SU-DHL-6 (cell line): ENCODE measurements at regions not wholly inside any gene's neighbourhood (a gene's known extent, or its start where the extent isn't known, plus 50 kb on each side); places are given as distances from the start of the nearest gene placed in this dataset.

Experiments
- H2AFZ ChIP-seq: fragments of 200-600 bp; sonication (generic); 2 replicates; pipeline ENCODE4 v1.6.1; 2014; ENCODE audit warnings: low read depth, mild to moderate bottlenecking, moderate library complexity, mixed read lengths, antibody characterized with exemption, low read length; ENCODE audit not compliant: severe bottlenecking
- H3F3A ChIP-seq: fragments of 200-600 bp; shearing (Covaris generic); 2 replicates; pipeline ENCODE4 v1.6.0; 2016; ENCODE audit warnings: antibody characterized with exemption, mild to moderate bottlenecking; ENCODE audit not compliant: insufficient read depth
- H3K27ac ChIP-seq: fragments of 200-600 bp; sonication (generic); 2 replicates; pipeline ENCODE4 v1.5.1; 2016; ENCODE audit warnings: low read depth, mild to moderate bottlenecking, low read length, moderate library complexity, mixed read lengths
- H3K27me3 ChIP-seq: fragments of 200-600 bp; sonication (generic), shearing (Covaris generic); 2 replicates; pipeline ENCODE4 v1.6.0; 2014; ENCODE audit warnings: mild to moderate bottlenecking, low read length
- H3K36me3 ChIP-seq: fragments of 200-600 bp; sonication (generic); 2 replicates; pipeline ENCODE4 v1.6.1; 2014; ENCODE audit warnings: mild to moderate bottlenecking, low read length, mixed read lengths
- H3K4me2 ChIP-seq: fragments of 300-600, 200-600 bp; shearing (Covaris generic), sonication (generic); 2 replicates; pipeline ENCODE4 v1.6.0; 2014; ENCODE audit warnings: low read length, low read depth, mild to moderate bottlenecking; ENCODE audit not compliant: poor library complexity, severe bottlenecking
- H3K4me3 ChIP-seq: fragments of 200-600 bp; sonication (generic); 2 replicates; pipeline ENCODE4 v1.5.1; 2014; ENCODE audit warnings: antibody characterized with exemption, low read length, mild to moderate bottlenecking, mixed read lengths; ENCODE audit not compliant: insufficient read depth, poor library complexity, severe bottlenecking
- H3K79me2 ChIP-seq: fragments of 200-600 bp; sonication (generic); 2 replicates; pipeline ENCODE4 v1.6.1; 2014; ENCODE audit warnings: mild to moderate bottlenecking, low read length, moderate library complexity; ENCODE audit not compliant: insufficient read depth
- H3K9ac ChIP-seq: fragments of 200-600 bp; sonication (generic); 2 replicates; pipeline ENCODE4 v1.7.0; 2014; ENCODE audit warnings: mild to moderate bottlenecking, low read length
- H3K9me2 ChIP-seq: fragments of 200-600 bp; sonication (generic); replicated peaks from 2 replicates; pipeline ENCODE4 v1.6.1; 2014; ENCODE audit warnings: low read length; ENCODE audit not compliant: insufficient read depth
- H3K9me3 ChIP-seq: fragments of 200-600 bp; sonication (generic); 2 replicates; pipeline ENCODE4 v1.6.1; 2014; ENCODE audit warnings: low read length, mixed read lengths; ENCODE audit not compliant: insufficient read depth
- H4K20me1 ChIP-seq: fragments of 200-600 bp; sonication (generic); 2 replicates; pipeline ENCODE4 v1.6.1; 2014; ENCODE audit warnings: low read depth, mild to moderate bottlenecking, antibody characterized with exemption, low read length, moderate library complexity, mixed read lengths
- EZH2phosphoT487 ChIP-seq: fragments of 200-600 bp; sonication (generic), shearing (Covaris generic); conservative IDR thresholded peaks from 2 replicates; pipeline ENCODE4 v1.6.1; 2018; ENCODE audit warnings: mild to moderate bottlenecking, antibody characterized with exemption, low read length, moderate library complexity, mixed read lengths
- TF ChIP-seq, protein P1 (sequence below): fragments of 200-600 bp; sonication (generic); IDR thresholded peaks from one replicate; pipeline ENCODE4 v1.5.1; 2017; ENCODE audit warnings: antibody characterized with exemption, mild to moderate bottlenecking, low read length, moderate library complexity; ENCODE audit not compliant: insufficient read depth, poor library complexity, severe bottlenecking

DNA sequence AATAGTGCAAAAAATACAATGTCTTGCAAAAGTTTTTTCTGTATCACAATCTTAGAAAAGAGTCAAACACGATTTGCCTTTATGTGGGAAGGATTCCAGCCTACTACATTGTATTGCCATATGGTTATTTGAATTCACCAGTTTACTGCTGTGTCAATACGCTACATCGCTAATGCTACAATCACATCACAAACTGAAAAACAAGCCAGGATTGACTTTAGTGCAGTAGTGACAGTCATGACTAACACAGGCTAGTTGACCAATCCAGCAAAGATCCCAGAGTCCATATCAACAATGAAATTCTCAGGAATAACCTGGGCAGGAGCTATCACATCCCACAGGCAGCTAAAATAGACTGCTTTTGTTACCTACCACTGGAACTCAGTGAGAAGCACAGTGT lies 67.0 kb downstream of the IL12A start:
- no peaks in the 10 kb centered on the region for H3K9me3 ChIP-seq
- no peaks in the 10 kb centered on the region for H3K9me2 ChIP-seq
- TF ChIP-seq, protein P1, sequence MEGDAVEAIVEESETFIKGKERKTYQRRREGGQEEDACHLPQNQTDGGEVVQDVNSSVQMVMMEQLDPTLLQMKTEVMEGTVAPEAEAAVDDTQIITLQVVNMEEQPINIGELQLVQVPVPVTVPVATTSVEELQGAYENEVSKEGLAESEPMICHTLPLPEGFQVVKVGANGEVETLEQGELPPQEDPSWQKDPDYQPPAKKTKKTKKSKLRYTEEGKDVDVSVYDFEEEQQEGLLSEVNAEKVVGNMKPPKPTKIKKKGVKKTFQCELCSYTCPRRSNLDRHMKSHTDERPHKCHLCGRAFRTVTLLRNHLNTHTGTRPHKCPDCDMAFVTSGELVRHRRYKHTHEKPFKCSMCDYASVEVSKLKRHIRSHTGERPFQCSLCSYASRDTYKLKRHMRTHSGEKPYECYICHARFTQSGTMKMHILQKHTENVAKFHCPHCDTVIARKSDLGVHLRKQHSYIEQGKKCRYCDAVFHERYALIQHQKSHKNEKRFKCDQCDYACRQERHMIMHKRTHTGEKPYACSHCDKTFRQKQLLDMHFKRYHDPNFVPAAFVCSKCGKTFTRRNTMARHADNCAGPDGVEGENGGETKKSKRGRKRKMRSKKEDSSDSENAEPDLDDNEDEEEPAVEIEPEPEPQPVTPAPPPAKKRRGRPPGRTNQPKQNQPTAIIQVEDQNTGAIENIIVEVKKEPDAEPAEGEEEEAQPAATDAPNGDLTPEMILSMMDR, result no peak
- TF ChIP-seq EZH2phosphoT487, result no peak
- H3F3A ChIP-seq, result no peaks in the 10 kb centered on the region
- no peak overlapping the region for H3K4me2 ChIP-seq
- no peak overlapping the region for H3K9ac ChIP-seq
- H3K36me3 ChIP-seq, result no peaks in the 10 kb centered on the region
- H3K4me3 ChIP-seq, result no peak overlapping the region
- no peaks in the 10 kb centered on the region for H3K27me3 ChIP-seq
- no peak overlapping the region for H3K27ac ChIP-seq
- no peak overlapping the region for H2AFZ ChIP-seq
- no peaks in the 10 kb centered on the region for H3K79me2 ChIP-seq
- no peaks in the 10 kb centered on the region for H4K20me1 ChIP-seq

DNA sequence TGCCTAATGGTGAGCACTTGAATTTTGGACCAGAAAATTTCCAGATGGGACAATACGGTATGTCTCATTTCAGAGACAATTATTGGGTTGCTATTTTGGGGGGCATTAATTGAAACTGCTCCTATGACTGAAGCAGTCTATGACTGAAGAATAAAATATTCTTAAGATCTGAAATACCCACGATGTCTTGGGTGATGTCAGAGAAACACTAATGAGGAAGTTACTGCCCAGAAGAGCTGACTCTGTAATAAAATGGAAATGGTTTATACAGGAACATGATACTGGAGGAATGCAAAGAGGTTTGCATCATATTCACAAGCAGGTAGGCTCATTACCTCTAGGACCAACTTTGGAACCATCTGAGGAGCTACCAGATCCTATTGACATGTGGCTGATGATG lies 68.7 kb downstream of the IL12A start:
- Histone ChIP-seq H3K4me2 (no peak overlapping the region), H4K20me1 (no peaks in the 10 kb centered on the region), H3K9me3 (no peaks in the 10 kb centered on the region), H3K9me2 (no peaks in the 10 kb centered on the region), H3K79me2 (no peaks in the 10 kb centered on the region), H2AFZ (no peak overlapping the region), H3F3A (no peaks in the 10 kb centered on the region), H3K27ac (no peak overlapping the region), H3K36me3 (no peaks in the 10 kb centered on the region), H3K27me3 (no peaks in the 10 kb centered on the region), H3K4me3 (no peak overlapping the region), H3K9ac (no peak overlapping the region)
- TF ChIP-seq EZH2phosphoT487, result no peak
- TF ChIP-seq, protein P1, result no peak

DNA sequence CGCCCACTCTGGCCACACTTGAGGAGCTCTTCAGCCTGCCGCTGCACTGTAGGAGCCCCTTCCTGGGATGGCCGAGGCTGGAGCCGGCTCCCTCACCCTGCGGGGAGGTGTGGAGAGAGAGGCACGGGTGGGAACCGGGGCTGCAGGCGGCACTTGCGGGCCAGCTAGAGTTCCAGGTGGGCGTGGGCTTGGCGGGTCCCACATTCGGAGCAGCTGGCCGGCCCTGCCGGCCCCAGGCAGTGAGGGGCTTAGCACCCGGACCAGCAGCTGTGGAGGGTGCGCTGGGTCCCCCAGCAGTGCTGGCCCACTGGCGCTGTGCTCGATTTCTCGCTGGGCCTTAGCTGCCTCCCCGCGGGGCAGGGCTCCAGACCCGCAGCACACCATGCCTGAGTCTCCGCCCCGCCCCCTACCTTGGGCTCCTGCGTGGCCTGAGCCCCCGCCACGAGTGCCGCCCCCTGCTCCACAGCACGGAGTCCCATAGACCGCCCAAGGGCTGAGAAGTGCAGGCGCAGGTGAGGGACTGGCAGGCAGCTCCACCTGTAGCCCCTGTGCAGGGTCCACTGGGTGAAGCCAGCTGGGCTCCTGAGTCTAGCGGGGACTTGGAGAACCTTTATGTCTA lies 71.9 kb downstream of the IL12A start:
- Histone ChIP-seq H3K27ac (no peak overlapping the region), H4K20me1 (no peaks in the 10 kb centered on the region), H3F3A (no peaks in the 10 kb centered on the region), H3K9me2 (no peaks in the 10 kb centered on the region), H3K36me3 (no peaks in the 10 kb centered on the region), H3K9ac (no peak overlapping the region), H3K4me2 (no peak overlapping the region), H3K27me3 (no peaks in the 10 kb centered on the region), H3K4me3 (no peak overlapping the region), H3K79me2 (no peaks in the 10 kb centered on the region), H3K9me3 (no peaks in the 10 kb centered on the region), H2AFZ (no peak overlapping the region)
- TF ChIP-seq EZH2phosphoT487, result no peak
- TF ChIP-seq, protein P1, result no peak
